GM21528 (cell line): ENCODE measurements at regions not wholly inside any gene's neighbourhood (a gene's known extent, or its start where the extent isn't known, plus 50 kb on each side); places are given as distances from the start of the nearest gene placed in this dataset.
"Not testable (repeated sequence)": the region's sequence is repeated elsewhere in the genome, so short reads cannot be mapped to it uniquely, and the experiment has no call there.

Source experiments
- ATAC-seq: cut with Tn5 transposase; IDR thresholded peaks from one replicate; pipeline ENCODE4 v1.9.1; 2021; ENCODE audit warnings: mild to moderate bottlenecking, moderate library complexity; ENCODE audit not compliant: unreplicated experiment, low FRiP score

- ATAC-seq: not testable (repeated sequence)
Observed at GRCh38 chr4:183044924-183045640, 54.0 kb upstream of the WWC2 start.

- ATAC-seq: no peak
Observed at GRCh38 chr4:183038436-183038835, 60.6 kb upstream of the WWC2 start.

DNA sequence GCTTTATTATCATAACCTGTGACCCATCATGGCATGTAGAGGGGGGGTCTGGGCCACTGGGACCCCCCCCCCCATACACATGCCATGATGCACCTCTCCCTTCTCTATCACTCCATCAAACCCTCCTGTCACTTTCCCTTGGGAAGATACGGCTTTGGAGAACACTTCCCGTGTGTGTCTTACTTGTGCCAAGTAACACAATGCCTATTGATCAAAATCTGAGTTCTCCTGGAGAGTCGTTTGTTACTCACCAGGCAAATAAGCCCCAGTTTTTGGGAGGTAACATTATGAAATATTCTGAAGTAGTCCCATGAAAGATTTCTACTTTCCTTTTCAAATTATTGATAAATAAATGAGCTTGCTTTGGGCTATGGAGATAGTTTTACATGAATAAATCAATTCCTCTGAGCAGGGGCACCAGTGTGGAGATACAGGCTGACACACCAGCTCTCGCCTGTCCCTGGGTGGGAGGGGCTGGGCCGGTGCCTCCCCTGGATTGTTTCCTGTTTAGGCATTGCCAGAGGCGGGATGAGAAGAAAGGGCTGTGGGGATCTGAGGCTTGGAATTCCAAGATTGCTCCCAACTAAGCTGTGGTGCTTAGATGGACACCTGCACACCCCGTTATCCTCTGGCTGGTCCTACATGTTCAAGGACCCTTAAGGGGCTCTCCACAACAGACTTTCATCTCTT is 63.2 kb upstream of the WWC2 start:
- ATAC-seq: no peak

DNA sequence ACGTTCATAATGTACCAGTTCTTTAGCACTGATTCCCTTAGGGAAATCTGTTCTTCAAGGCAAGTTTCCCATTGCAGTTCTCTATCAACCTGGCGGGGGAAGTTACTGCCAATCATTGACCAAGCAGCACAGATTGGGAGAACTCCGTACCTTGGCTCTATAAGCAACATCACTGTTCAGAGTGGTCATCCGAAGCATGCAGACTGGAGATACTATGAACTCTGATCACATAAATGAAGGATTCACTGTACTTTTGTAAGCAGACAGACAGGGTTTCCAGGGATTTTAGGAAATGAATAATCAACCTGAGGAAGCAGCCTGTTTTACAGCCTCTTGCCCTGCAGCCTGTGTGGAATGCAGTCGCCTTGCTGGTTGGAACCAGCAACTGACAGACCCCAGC is 63.8 kb upstream of the WWC2 start:
- ATAC-seq: no peak

DNA sequence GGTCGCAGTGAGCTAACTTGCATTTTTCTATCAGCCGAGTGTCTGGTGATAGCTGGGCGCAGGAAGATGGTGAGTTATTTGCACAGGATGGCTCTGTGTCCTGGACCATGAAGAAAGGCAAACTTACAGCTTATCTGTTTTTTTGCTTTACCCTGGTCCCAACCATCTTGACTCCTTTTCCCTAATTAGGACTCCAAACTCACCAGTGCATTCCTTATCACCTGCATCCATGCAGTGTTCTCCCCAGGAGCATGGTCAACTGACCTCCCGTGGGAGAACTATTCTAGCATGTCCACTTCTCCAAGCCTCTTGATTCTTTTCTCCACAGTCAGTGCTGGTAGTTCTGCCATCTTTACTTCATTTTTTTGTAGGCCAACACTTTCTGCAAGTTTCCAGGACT is 68.2 kb upstream of the WWC2 start:
- no peak for ATAC-seq

DNA sequence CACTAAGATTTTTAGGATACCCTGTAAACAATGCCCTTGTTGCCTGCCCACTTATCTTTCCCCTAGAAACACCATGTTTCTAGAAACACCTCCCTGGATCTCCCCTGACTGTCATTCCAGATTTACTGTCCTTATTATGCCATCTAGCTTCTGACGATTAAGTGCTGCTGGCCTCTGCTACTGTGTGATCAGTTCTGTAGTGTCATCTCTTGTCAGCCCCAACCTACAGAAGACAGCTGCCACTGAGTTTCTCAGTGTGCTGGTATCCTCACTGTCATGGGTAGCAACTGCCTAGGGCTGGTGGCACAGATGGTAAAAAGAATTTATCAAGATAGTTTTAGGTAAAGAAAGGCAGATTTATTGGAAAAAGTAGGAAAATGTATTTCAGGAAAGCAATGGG is 68.7 kb upstream of the WWC2 start:
- ATAC-seq: no peak

DNA sequence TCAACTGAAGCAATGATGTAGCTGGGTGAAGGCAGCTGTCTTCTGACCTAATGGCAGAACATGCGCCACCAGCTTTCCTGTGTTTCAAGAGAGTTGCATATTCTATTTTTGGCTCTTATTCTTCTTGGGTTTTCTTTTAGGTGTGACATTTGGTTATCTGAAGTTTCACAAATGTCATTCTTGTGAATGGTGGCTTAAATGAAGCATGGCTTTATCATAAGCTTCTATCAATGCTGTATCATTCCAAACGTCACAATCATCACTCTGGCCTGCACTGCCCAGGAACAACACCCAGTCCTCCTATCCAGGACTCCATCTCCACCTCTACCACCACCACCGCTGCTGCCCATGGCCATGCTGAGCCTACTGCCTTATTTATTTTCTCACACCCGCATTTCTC is 69.7 kb upstream of the WWC2 start:
- no peak for ATAC-seq

DNA sequence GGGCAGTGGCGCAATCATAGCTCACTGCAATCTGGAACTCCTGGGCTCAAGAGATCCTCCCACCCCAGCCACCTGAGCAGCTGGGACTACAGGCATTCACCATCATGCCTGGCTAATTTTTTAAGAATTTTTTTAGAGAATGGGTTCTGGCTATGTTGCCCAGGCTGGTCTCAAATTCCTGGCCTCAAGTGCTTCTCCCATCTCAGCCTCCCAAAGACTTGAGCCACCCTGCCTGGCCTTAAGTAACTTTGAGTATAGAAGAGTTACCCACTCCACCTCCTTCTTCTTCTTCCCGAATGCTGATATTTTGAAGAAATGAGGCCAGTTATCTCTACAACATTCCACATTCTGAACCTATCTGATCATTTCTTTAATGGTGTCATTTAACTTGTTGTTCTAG is 72.4 kb upstream of the WWC2 start:
- ATAC-seq: no peak

GRCh38 chr4:183022617-183023016 is 76.4 kb upstream of the WWC2 start:
- no peak for ATAC-seq

DNA sequence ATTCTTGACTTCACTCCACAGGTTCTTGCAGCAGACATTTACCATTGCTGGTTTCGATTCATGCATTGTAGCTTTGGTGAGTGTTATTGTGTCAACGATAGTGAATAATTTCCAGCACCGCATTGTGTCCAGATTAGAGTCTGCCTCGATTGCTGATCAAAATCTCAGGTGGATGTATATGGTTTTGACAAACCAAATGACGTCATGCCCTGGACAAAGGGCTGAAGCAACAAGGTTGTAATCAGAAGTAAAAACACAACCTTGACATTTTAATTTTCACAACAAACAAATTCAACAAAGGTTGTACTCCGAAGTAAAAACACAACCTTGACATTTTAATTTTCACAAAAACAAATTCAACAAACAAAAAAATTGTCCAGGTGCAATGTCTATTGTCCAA is 81.1 kb upstream of the WWC2 start:
- no peak for ATAC-seq

- no peak for ATAC-seq
Observed at GRCh38 chr4:183014361-183015084, 84.5 kb upstream of the WWC2 start.

- no peak for ATAC-seq
Observed at GRCh38 chr4:183013730-183014002, 85.4 kb upstream of the WWC2 start.

DNA sequence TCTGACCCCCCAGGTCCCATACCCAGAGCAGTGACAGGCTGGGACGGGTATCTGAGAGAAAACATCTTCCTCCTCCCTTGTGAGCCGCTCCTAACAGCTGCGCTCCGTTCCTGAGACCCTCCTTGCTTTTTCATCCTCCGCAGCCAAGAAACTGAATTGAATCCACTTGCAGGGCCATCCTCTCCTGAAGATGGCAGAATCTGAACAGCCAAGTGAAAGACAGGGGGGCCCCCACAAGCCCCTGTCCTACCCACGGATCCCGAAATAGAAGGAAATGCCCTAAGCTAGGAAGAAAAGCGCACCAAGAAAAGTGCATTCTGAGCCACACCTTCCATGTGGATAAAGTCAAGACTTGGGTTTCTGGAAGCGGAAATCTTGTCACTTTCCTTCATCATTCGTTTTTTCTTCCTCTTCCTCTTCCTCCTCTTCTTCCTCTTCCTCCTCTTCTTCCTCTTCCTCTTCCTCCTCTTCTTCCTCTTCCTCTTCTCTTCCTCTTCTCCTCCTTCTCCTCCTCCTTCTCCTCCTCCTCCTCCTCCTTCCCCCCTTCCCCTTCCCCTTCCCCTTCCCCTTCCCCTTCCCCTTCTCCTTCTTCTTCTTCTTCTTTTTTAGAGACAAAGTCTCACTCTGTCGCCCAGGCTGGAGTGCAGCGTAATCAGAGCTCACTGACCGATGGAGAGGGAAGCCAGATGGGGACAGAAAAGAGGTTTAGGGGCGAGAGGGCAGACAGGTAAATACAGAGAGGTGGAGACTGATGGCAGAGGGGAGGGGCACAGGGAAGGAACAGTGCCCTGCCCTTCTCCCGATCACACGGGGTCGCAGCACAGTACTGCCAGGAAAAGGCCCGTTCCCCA is 86.0 kb upstream of the WWC2 start:
- ATAC-seq: no peak

DNA sequence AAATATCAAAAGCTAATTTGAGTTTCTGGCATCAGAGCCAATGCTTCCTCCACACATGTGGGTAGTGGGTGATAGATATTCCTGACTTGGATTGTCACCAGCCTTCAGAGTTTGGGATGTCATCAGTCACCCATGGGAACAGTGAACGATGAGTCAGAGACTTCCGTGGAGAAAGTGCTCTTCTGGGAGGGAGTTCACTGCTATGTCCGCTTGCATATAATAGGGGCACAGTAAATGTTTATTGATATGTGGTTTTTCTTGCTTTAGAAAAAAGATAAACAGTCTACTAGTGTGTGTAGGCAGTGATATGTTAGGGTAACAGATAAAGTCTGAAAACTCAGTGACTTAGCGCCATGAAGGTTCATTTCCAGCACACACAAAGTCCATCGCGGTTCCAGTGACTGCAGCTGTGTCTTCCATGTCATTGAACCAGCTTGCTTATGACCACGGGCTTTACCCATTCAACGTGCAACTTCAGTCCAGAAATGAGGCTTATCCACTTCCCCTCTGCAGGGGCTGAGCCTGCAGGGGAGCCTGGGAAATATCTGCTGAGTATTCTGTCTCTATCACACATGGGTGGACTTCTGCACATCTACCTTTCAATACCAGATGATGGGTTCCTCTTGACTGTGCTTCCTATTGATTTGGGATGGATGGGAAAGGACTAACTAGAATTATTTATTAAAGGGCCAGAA is 87.7 kb upstream of the WWC2 start:
- ATAC-seq: no peak

DNA sequence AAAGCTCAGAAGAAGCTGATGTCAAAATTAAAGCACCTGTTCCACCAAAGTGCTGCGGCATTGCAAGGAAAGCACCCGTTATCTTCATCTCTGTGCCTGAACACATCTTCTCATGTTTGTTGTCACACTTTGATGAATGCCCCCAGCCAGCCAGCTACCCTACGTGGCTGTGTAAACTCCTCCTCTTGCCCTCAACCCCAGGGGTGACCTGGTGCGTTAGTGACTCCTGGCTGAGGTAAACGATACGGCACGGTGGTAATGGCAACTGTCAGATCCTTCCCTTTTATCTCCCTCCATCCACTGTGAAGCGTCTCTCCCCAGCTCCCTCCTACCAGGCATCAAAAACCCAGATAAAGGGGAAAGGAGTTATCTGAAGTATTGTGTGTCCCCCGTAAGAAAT is 90.6 kb upstream of the WWC2 start:
- no peak for ATAC-seq

GRCh38 chr4:183004370-183004769 is 87.2 kb upstream of the DCTD start:
- ATAC-seq: not testable (repeated sequence)

GRCh38 chr4:182994171-182994570 is 77.0 kb upstream of the DCTD start:
- ATAC-seq: no peak

GRCh38 chr4:182978152-182978827 is 61.1 kb upstream of the DCTD start:
- peak; percentile 64 for ATAC-seq

DNA sequence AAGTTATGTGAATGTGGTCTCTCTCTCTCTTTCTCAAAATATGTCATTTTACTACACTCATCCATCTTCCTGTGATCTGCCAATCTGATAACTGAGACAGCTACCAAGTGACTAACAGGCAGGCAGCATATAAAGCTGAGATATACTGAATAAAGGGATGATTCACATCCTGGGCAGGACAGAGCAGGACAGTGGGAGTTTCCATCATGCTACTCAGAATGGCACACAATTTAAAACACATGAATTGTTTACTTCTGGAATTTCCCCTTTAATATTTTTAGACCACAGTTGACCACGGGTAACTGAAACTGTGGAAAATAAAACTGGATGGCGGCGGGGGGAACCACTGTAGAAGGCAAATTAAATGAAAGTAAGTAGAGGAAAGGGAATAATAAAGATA is 58.6 kb upstream of the DCTD start:
- peak; percentile 54 for ATAC-seq

DNA sequence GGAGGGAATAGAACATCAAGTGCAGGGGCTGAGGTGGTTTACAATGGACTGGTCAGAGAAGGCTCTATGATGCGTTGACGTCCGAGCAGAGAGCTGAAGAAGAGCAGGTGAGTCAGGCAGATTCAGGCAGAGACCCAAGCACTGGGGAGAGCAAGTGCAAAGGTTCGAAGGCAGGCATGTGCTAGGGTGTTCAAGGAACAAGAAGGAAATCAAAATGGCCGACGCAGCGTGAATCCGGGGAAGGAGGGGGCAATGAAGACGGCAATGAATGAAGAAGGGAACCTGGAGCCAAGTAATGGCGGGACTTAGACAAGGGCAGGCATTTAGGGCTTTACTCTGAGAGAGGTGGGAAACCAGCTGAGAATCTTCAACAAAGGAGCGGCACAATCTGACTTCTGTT is 56.8 kb upstream of the DCTD start:
- ATAC-seq: no peak
